Erythroblast (primary cell): ENCODE measurements at regions not wholly inside any gene's neighbourhood (a gene's known extent, or its start where the extent isn't known, plus 50 kb on each side); places are given as distances from the start of the nearest gene placed in this dataset.
A peak's percentile ranks its signal among the peaks of the same experiment; 100 is the strongest.

ENCODE experiments used
- DNase-seq, 2 experiments: peaks; one replicate each; lab custom pipeline; 2025; lab: John Stamatoyannopoulos, UW
- GATA1 ChIP-seq: IDR thresholded peaks from 2 replicates; pipeline ENCODE4 v1.6.1; 2011; ENCODE audit warnings: low read depth, mild to moderate bottlenecking, control low read depth, low read length, moderate library complexity
- POLR2A ChIP-seq: IDR thresholded peaks from 2 replicates; pipeline ENCODE4 v1.6.1; 2011; ENCODE audit warnings: mild to moderate bottlenecking, low read length

DNA sequence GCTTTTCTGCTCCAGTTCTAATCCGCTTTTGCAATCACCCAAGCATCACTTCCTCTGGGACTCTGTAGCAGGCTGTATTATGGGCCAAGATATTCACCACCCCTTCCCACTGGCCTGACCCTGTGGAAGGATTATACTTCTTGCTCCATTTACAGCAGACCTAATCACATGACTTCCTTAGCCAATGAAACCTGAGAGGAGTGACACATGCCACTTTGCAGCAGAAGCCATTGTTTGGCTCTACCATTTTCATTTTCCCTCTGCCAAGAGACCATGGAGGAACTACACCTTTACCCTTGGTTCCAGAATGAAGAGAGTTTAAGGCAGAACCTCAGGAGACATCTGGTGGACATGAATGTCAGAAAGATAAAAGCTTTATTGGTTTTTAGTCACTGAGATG, 134.9 kb upstream of the HSD17B12 start:
- TF ChIP-seq GATA1, result no peak
- TF ChIP-seq POLR2A, result no peak

DNA sequence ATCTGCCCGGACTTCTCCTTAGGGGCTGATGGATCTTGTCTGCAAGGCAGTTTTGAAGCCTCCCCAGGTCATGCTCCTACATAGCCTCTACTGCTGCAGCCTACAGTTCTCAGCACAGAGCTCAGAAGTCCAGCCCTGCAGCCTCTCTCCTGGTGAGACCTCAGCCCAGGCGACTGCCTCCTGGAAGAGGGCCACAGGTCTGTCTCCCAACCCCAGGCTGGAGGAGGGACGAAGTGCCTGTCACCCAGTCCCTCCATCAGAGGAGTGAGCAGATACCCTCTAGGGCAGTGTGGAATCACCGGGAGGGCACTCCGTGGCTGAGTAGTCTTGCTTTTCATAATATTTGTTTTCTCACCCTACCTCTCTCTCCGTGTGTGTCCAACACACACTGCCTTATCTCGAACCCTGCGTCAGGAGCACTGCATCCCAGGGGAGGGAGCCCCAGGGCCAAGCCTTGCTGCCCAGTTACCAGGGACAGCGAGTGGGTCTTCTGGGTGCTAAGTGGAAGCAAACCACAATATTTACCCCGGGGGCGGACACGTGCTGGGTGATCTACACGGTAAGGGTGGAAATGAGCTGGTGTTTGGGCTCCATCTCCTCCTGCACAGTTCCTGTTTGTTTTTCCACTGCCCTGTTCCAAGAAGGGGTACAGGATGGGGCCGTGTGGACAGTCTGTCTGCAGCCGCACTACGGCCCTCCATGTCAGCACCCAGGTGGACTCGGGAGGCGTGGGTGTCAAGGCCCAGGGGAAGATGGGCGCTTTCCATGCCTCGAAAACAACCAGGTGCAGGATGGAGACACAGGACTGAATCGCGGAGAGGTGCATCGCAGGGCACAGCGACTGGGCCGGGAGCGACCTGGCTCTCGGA, 133.7 kb upstream of the HSD17B12 start:
- TF ChIP-seq POLR2A (no peak), GATA1 (no peak)
- DNase-seq, result no peak

More for the DNA sequence above, 134.9 kb upstream of the HSD17B12 start:
- no peak for DNase-seq

DNA sequence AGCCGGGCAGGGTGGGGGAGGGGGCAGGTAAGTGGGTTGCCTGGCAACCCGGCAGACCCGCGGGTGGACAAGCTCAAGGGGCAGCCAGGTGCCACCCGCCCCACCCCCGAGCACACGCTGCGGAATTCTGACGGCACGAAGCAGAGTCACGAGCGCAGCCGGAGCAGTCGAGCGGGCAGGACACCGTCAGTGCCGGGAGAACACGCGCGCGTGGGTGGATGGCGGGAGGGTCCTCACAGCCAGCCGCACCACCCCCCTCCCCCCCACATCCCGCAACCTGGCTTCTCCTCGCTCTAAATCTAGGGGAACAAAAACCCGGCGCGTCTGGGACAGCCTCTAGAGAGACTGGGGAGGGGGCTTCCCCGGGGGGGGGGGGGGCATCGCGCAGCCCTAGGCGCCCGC, 133.1 kb upstream of the HSD17B12 start:
- DNase-seq, result no peak
- no peak for TF ChIP-seq GATA1
- TF ChIP-seq POLR2A, result no peak

DNA sequence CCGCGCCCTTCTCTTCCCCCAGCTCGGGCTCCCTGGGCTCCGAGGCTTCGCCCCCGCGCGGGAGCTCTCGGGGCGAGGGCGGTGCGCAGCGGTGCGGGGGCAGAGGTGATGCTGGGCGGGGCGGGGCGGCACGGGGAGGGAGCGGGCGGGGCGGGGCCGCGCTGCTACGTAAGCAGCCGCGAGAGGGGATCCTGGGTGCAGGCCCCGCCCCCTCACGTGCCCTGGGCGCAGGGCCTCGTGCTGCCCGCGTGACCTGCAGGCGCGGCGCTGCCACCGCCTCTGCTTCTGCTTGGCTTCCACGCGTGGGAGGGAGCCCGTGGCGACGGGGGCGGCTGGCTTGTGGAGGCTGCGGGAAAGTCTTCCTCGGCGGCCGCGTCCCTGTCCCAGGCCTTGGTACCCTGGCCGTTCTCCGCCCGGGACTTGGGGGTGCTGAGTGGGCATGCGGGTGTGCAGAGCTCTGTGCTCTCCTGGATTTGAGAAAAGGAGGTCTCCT, 132.6 kb upstream of the HSD17B12 start:
- TF ChIP-seq GATA1 (no peak), POLR2A (no peak)
- DNase-seq, result peak; percentile 40 to 54

DNA sequence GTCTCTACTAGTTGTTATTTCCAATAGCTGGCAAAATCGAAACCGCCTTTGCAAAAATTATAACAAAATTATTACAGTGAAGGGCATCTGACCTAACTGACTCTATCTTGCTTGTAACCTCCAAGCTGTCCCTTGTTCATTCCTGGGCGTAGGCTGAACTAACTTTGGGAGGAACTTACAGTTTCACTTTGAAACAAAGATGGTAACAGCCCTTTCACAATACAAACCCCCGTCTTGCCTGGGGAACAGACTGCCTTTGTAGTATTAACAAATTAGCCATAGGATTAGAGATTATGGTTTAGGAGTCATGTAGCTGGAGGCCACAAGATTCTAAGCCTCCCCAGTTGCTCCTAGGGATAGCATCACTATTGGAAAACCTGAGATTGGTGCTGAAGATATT, 131.6 kb upstream of the HSD17B12 start:
- TF ChIP-seq POLR2A (no peak), GATA1 (no peak)
- DNase-seq, result no peak

DNA sequence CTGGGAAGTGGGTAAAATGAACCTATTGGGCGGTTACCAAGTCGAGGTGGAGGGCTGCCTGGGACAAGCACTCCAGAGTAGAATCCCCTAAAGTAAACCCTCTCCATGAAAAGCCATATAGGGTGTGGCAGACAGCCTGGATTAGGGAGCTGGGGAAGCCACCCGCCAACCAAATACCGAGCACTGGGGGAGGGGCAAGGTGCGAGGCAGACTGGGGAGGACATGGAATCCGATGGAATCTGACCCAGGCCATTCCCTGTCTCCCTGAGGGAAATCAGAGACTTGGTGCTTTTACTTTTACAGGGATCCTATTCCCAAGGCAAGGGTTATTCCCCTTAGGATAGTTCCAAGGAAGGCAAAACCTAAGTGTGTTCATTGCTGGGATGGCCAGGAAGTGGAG, 130.9 kb upstream of the HSD17B12 start:
- DNase-seq, result no peak
- TF ChIP-seq POLR2A, result no peak
- TF ChIP-seq GATA1, result no peak

DNA sequence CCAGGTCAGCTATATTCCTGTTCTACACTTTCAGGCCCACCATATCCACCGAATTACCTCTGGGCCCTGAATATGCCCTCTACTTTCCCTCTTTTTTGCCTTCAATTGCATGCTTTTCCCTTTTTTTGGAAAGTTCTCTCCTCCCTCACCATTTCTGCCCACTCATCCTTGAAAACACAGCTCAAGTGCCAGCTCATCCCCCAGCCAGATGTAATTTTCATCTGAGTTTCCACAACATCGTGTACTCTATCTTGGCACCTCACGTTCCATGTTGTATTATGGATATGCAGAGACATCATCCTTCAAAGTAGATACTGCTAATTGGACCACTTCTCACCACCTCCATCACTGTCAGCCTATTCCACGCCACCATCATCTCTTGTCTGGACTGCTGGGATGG, 129.8 kb upstream of the HSD17B12 start:
- DNase-seq, result no peak
- no peak for TF ChIP-seq GATA1
- no peak for TF ChIP-seq POLR2A

DNA sequence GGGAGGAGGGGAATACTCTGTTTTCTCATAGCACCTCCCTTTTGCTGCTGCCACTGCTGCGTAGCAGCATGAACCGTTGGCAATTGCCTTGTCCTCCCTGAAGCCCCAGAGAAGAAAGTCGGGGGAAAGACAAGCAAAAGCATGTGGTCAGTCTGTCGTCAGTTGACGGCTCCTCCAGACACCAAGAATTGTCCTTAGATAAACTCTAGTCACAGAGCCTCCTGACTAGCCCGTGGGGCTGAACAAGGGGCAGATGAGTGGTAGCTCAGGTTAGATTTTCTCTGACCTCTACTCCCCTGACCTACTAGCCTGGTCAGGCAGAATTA, 126.4 kb upstream of the HSD17B12 start:
- no peak for DNase-seq
- TF ChIP-seq POLR2A (no peak), GATA1 (no peak)

DNA sequence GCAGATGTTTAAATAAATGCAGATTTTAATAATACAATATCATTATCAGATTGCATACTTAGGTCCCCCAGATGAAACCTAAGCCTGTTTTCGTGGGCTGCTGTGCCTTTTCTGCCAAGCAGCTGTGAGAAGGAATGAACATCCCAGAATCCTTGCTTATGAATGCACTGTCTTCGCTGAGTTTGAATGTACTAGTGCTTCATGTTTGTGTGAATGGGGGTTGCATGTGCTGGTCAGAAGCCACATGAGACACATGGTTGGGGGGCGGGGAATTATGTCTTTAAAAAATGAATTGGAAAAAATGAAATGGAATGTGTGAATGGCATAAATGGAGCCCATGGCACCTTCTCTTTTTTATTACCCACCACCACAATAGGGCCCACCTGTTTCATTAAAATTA, 125.4 kb upstream of the HSD17B12 start:
- TF ChIP-seq POLR2A, result no peak
- no peak for TF ChIP-seq GATA1
- DNase-seq, result no peak

DNA sequence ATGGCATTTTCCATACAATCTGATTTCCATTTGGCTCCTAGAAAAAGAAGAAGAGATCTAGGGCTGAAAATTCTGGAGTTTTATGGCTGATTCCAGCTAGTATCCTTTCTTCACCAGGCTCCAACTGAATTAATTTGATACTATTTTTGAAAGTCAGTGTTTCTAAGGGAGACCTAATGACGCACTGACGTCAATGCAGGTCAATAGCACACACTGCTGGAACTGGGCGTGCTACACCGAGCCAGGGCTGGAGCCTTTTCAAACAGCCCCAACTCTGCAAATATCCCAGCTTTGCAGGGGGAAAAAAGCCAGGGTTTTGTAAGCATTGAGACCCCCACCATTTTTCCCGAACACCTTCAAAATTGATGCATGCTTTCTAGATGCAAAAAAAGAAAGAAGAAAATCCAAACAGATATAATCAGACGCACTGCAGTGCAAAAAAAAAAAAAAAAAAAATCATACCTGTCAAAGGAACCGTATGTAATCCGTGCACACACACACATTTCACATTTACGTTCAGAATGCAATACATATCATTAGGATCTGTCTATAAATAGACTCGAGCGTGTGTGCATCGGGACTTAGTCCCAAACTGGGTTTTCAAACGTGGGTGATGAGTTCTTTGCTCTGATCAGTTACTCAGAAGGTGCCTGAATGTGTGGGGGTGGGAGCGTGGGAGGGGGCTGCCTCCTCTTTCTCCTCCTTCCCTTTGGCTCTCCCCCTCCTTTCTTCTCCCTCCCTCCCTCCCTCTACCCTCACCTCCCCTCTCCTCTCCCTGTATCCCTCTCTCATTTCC, 124.5 kb upstream of the HSD17B12 start:
- no peak for DNase-seq
- TF ChIP-seq POLR2A (no peak), GATA1 (no peak)

DNA sequence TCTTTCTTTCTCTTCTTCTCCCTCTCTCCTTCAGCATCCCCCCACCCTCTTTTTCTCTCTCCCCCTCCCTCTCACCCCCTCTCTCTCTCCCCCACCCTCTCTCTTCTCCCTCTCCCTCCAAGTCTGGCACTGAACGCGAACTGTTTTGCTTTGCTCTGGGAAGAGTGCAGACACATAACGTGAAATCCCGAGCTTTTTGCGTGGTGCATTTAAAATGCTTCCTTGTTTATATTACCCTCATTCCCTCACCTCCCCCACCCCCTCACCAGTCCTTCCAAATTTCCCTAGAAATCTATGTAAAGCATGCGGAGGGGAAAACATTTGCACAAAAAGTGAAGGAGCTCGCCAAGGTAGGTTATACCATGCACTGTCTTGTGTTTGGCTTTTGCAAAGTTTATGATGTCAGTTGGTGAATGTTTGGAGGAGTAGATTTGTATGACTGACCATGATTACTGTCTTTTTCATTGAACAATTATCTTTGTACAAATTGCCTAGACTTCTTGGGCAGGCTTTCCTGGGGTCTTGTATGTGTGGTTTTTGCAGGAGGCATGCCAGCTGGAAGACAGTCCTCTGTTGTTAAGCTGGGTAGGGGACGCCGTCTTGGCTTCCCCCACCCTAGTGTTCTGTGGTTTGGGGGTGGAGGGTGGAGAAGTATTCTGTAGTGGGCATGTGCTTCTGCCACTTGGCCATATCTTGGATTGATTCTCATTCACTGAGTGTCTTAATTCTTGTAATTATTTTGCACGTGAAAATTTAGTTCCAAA, 123.7 kb upstream of the HSD17B12 start:
- TF ChIP-seq GATA1, result no peak
- TF ChIP-seq POLR2A, result no peak
- DNase-seq, result no peak

DNA sequence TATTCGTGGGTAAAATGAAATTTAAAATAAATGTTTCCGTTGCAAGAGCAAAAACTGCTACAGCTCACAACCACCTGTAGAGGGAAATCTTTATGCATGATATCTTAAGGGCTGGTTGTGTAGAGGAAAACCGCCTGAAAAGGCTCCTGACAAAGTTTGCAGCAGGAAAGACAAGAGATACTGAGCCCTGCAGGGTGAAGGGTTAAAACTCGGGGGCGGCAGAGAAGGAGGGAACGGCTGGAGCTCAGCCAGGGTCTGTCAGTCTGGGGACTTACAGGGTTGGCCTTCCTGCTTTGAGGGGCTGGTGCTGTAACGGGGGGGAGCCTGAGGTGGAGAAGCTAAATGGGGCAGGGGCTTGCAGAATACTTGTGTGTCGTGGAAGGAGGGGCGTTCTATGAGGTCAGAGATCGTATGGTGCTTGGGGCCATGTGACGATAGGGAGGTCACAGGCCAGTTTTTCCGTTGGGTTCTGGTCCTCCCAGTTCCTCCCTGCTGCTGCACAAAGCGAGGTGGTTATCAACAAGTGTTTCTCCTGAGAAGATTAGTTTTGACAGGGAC, 122.9 kb upstream of the HSD17B12 start:
- no peak for TF ChIP-seq POLR2A
- TF ChIP-seq GATA1, result no peak
- no peak for DNase-seq

DNA sequence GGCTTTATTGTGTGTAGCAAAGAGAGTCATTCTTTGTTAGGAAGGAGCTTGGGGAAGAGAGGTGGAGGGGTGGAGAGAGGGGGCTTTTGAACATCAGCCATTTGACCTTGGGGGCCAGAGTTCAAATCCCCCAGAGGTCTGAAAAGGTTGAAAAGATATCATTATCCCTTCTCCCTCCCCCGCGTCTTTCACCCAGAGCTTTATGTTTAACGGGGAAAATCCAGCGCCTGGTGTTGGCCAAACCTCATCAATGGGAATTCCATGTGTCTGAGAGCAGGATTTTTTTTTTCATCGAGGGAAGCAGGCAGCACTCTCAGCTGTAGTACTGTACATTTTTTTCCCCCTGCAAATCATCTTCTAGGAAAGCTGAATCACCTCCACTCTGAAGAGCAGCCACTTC, 122.4 kb upstream of the HSD17B12 start:
- TF ChIP-seq GATA1, result no peak
- TF ChIP-seq POLR2A, result no peak
- DNase-seq, result no peak
